Uterus (tissue), 3 donors: ENCODE measurements at regions not wholly inside any gene's neighbourhood (a gene's known extent, or its start where the extent isn't known, plus 50 kb on each side); places are given as distances from the start of the nearest gene placed in this dataset.
"Not testable (repeated sequence)": the region's sequence is repeated elsewhere in the genome, so short reads cannot be mapped to it uniquely, and the experiment has no call there.

Experiments used
- DNase-seq, 2 donors: peaks; one replicate each; pipeline ENCODE4 v3.0.0-alpha.2; 2019 to 2020
- H3K27ac ChIP-seq, 2 donors: fragments of 200-600 bp; sonication (generic); 1 replicate in 1 of 2; 2 replicates in 1 of 2; pipeline ENCODE4 v1.5.1; 2016 to 2018
- H3K27me3 ChIP-seq, 2 donors: fragments of 200-600 bp; sonication (generic); one replicate each; pipeline ENCODE4 v1.5.1; 2018 to 2019; ENCODE audit warnings: control low read depth in 1 of 2
- H3K36me3 ChIP-seq, 2 donors: fragments of 200-600 bp; sonication (generic); one replicate each; pipeline ENCODE4 v1.5.1; 2019; ENCODE audit warnings: control low read depth in 1 of 2
- H3K4me1 ChIP-seq, 2 donors: fragments of 200-600 bp; sonication (generic); one replicate each; pipeline ENCODE4 v1.5.1; 2018 to 2019; ENCODE audit warnings: control low read depth in 1 of 2
- H3K4me3 ChIP-seq, 2 donors: fragments of 200-600 bp; sonication (generic); 1 replicate in 1 of 2; 2 replicates in 1 of 2; pipeline ENCODE4 v1.5.1; 2018 to 2019; ENCODE audit warnings: mild to moderate bottlenecking in 1 of 2
- H3K9me3 ChIP-seq, 2 donors: fragments of 200-600 bp; sonication (generic); one replicate each; pipeline ENCODE4 v1.5.1; 2019; ENCODE audit warnings: control low read depth in 1 of 2
- POLR2A ChIP-seq, 2 donors: fragments of 450-650 bp; IDR thresholded peaks; one replicate each; pipeline ENCODE4 v1.6.1; 2016; ENCODE audit warnings: antibody characterized with exemption in 2 of 2, mild to moderate bottlenecking in 1 of 2, moderate library complexity in 1 of 2
- intact Hi-C: fragments of 100-400 bp; cut with DNase I; formaldehyde crosslinking; loops from one replicate; pipeline ENCODE4 v1.15.1; 2023; ENCODE audit warnings: low total_unique reads
- TF ChIP-seq, protein P1 (sequence below), 4 experiments: fragments of 200-600 bp in 2 of 4; fragments of 450-650 bp in 2 of 4; sonication (generic) in 2 of 4; IDR thresholded peaks; one replicate each; pipeline ENCODE4 v1.5.1; 2016 to 2019; ENCODE audit warnings: antibody characterized with exemption in 4 of 4, mild to moderate bottlenecking in 2 of 4, moderate library complexity in 1 of 4
- donor health status: DM: yes; HTN: yes; CAD: no.

DNA sequence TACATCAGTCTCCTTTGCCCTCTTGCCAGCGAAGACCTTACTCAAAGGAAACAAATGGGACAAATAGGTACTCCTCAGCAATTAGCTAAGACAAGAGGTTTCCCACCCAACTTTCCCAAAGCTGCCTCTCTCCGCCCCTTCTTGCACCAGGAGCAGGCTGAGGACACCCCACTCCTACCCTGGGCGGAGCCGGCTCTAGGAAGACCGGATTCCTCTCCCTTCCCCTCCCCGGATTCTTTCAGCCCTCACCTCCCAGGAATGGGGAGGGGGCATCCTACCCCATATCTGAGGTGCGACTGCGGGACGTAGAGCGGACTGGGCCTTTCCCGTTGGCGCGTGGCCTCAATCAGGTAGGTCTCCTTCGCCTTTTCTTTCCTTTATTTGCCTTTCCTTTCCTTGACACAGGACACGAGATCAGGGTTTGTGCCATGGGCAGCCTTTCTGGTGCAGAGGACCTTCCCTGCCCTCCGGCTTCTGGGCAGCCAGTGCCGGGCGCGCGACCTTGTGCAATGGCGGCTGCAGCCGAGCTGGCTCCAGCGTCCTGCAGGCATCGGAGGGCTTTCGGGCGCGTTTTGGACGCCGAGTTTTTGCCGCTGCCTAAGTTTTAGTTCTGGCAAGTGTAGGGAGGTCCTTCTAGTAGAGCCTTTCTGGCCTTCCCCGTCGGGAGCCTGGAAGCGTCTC lies 279.9 kb downstream of the PLS3 start:
- intact Hi-C loops, H3K4me3 ChIP-seq, DNase-seq: not testable (repeated sequence)

DNA sequence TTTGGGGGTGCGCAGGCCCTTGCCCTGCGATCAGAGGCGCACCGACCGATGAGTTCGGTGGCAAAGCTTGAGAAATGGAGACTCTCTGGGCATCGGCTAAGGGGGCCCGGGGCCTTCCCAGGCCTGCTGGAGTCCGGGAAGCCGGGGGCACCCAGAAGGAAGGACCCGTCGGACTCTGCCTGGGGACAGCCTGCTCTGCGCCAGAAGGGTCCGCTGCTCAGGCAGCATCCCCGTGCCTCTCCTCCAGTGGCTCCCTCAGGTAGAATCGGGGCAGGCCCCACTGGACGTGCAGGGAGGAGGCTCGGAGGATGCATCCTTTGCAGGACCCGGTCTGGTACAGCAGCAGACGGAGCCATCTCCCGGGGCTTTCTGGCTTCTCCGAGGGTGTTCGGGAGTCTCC lies 290.0 kb downstream of the PLS3 start:
- H3K27ac ChIP-seq, H3K4me1 ChIP-seq, H3K9me3 ChIP-seq, intact Hi-C loops, H3K4me3 ChIP-seq, H3K36me3 ChIP-seq, H3K27me3 ChIP-seq: not testable (repeated sequence)
- DNase-seq, result peak; percentile 15 to 47

More for the DNA sequence above, 279.9 kb downstream of the PLS3 start:
- not testable (repeated sequence) for H3K27me3 ChIP-seq, H3K36me3 ChIP-seq, H3K9me3 ChIP-seq, H3K4me1 ChIP-seq, H3K27ac ChIP-seq

DNA sequence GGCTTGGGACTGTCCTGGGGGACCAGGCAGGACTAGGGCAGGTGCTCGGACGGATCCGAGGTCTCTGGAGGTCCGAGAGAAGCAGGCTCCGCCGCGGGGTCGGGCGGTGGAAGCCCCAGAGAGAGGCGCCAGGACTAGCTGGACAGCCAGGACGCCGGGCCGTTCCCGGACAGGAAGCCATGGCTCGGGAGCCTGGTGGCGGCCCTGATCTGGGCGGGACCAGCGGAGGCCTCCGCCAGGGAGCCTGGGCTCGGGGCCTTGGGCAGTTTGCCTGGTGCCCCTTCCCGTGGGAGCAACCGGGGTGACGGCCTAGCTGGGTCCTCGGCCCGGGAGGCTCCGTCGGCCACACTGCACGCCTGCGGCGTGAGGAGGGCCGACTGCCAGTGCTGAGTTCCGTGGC lies 292.3 kb downstream of the PLS3 start:
- H3K27ac ChIP-seq, H3K36me3 ChIP-seq, H3K9me3 ChIP-seq, H3K27me3 ChIP-seq, intact Hi-C loops, H3K4me1 ChIP-seq, DNase-seq, H3K4me3 ChIP-seq: not testable (repeated sequence)

DNA sequence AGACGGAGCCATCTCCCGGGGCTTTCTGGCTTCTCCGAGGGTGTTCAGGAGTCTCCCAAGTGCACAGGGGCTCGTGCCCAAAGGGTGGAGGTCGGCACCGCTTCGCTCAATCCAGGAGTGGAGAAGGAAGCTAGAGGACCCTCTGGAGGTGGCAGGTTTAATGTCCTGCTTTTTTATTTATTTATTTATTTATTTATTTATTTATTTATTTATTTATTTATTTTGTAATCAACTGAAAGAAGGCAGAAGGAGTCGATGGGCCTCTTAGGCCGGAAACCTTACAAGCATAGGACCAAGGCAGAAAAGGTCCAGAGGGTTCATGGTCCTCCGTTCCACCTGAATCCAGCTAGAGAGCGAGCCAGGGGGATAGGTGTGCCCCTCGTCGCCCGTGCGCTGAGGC lies 289.4 kb upstream of the AGTR2 start:
- DNase-seq, H3K4me1 ChIP-seq, H3K27ac ChIP-seq, H3K27me3 ChIP-seq, H3K4me3 ChIP-seq, intact Hi-C loops, H3K9me3 ChIP-seq, H3K36me3 ChIP-seq: not testable (repeated sequence)

DNA sequence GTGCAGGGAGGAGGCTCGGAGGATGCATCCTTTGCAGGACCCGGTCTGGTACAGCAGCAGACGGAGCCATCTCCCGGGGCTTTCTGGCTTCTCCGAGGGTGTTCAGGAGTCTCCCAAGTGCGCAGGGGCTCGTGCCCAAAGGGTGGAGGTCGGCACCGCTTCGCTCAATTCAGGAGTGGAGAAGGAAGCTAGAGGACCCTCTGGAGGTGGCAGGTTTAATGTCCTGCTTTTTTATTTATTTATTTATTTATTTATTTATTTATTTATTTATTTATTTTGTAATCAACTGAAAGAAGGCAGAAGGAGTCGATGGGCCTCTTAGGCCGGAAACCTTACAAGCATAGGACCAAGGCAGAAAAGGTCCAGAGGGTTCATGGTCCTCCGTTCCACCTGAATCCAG lies 286.4 kb upstream of the AGTR2 start:
- H3K27me3 ChIP-seq, DNase-seq, H3K36me3 ChIP-seq, H3K4me1 ChIP-seq, H3K27ac ChIP-seq, H3K4me3 ChIP-seq, intact Hi-C loops, H3K9me3 ChIP-seq: not testable (repeated sequence)

DNA sequence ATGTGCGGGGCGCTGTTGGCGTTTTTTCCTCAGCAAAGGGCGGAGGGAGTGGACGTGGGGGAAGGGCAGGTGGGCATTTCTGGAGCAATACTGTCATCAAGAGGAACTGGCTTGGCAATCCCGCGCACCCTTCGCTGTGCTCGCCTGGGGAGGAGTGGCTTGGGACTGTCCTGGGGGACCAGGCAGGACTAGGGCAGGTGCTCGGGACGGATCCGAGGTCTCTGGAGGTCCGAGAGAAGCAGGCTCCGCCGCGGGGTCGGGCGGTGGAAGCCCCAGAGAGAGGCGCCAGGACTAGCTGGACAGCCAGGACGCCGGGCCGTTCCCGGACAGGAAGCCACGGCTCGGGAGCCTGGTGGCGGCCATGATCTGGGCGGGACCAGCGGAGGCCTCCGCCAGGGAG lies 282.5 kb upstream of the AGTR2 start:
- Histone ChIP-seq H3K4me3 (peak overlapping the region in 1 of 2 donors; percentile 25), H3K27ac (peak overlapping the region in 1 of 2 donors; percentile 62)
- H3K9me3 ChIP-seq, H3K4me1 ChIP-seq, intact Hi-C loops, H3K27me3 ChIP-seq, H3K36me3 ChIP-seq: not testable (repeated sequence)
- peak; percentile 69 to 89 for DNase-seq
- TF ChIP-seq, protein P1, sequence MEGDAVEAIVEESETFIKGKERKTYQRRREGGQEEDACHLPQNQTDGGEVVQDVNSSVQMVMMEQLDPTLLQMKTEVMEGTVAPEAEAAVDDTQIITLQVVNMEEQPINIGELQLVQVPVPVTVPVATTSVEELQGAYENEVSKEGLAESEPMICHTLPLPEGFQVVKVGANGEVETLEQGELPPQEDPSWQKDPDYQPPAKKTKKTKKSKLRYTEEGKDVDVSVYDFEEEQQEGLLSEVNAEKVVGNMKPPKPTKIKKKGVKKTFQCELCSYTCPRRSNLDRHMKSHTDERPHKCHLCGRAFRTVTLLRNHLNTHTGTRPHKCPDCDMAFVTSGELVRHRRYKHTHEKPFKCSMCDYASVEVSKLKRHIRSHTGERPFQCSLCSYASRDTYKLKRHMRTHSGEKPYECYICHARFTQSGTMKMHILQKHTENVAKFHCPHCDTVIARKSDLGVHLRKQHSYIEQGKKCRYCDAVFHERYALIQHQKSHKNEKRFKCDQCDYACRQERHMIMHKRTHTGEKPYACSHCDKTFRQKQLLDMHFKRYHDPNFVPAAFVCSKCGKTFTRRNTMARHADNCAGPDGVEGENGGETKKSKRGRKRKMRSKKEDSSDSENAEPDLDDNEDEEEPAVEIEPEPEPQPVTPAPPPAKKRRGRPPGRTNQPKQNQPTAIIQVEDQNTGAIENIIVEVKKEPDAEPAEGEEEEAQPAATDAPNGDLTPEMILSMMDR (IDR thresholded peaks at IDR 0.05), result peak in 2 of 4 experiments; percentile 29 to 35

DNA sequence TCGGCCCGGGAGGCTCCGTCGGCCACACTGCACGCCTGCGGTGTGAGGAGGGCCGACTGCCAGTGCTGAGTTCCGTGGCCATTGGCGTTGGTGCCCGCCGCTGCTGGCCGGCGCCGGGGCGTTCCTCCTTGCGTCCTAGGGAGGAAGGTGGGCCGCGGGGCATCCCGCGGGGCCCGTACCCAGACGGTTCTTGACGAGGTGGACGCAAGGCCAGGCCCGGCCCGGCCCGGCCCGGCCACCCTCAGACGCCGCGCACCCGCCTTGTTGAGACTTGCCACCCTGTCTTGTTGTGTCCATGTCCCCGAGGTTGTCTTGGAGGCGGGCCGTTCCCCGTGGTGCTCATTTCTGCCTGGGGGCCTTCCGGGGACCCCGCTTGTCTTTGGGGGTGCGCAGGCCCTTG lies 282.0 kb upstream of the AGTR2 start:
- H3K27ac ChIP-seq, result peak overlapping the region in 1 of 2 donors; percentile 36
- H3K4me3 ChIP-seq, H3K9me3 ChIP-seq, H3K4me1 ChIP-seq, H3K27me3 ChIP-seq, intact Hi-C loops, H3K36me3 ChIP-seq: not testable (repeated sequence)
- DNase-seq, result peak in 1 of 2 donors; percentile 56

DNA sequence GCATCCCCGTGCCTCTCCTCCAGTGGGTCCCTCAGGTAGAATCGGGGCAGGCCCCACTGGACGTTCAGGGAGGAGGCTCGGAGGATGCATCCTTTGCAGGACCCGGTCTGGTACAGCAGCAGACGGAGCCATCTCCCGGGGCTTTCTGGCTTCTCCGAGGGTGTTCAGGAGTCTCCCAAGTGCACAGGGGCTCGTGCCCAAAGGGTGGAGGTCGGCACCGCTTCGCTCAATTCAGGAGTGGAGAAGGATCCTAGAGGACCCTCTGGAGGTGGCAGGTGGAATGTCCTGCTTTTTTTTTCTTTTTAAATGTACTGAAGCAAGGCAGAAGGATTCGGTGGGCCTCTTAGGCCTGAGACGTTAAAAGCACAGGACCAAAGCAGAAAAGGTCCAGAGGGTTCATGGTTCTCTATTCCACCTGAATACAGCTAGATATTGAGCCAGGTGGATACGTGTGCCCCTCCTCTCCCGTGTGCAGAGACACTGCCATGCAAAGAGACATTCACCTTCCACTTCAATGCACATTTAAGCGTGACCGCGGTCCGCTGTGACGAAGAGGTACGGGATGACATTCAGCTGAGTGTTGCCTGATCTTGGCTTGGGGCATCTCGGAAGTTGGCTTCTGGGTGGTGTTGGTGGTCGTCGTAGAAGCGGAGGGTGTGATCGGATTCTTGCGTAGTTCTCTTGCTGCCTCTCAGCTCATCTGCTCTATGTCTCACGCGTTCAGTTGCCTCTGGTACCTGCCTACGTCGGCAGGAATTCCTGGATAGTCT lies 281.2 kb upstream of the AGTR2 start:
- no peak for DNase-seq
- H3K9me3 ChIP-seq, result no peaks in the 10 kb centered on the region
- H3K4me3 ChIP-seq, result no peak overlapping the region

More for the DNA sequence above, 281.2 kb upstream of the AGTR2 start:
- intact Hi-C loops, result no loop called here
- H3K4me1 ChIP-seq, result no peaks in the 10 kb centered on the region
- H3K36me3 ChIP-seq, result no peaks in the 10 kb centered on the region
- H3K27me3 ChIP-seq, result no peaks in the 10 kb centered on the region
- no peak for TF ChIP-seq POLR2A (IDR thresholded peaks at IDR 0.05)
- TF ChIP-seq, protein P1 (IDR thresholded peaks at IDR 0.05), result no peak
- H3K27ac ChIP-seq, result no peak overlapping the region
